ENCODE measurements at regions not wholly inside any gene's neighbourhood (a gene's known extent, or its start where the extent isn't known, plus 50 kb on each side); places are given as distances from the start of the nearest gene placed in this dataset.
"Not testable (repeated sequence)": the region's sequence is repeated elsewhere in the genome, so short reads cannot be mapped to it uniquely, and the experiment has no call there.

- DNase-seq (ENCODE audit: low read depth), result peak; percentile 3
Observed at GRCh38 chr6:91941838-91942237, 1355.0 kb upstream of the MAP3K7 start.

GRCh38 chr6:91940801-91941200, 1353.9 kb upstream of the MAP3K7 start:
- DNase-seq (ENCODE audit: low read depth), result no peak

GRCh38 chr6:91926827-91927226, 1340.0 kb upstream of the MAP3K7 start:
- no peak for DNase-seq (ENCODE audit: low read depth)

GRCh38 chr6:91926361-91926760, 1339.5 kb upstream of the MAP3K7 start:
- no peak for DNase-seq (ENCODE audit: low read depth)

GRCh38 chr6:91911945-91912344, 1325.1 kb upstream of the MAP3K7 start:
- no peak for DNase-seq (ENCODE audit: low read depth)

- DNase-seq (ENCODE audit: low read depth), result no peak
Observed at GRCh38 chr6:91904586-91905164, 1317.8 kb upstream of the MAP3K7 start.

- peak; percentile 4 for DNase-seq (ENCODE audit: low read depth)
Observed at GRCh38 chr6:91895599-91896285, 1308.9 kb upstream of the MAP3K7 start.

- DNase-seq (ENCODE audit: low read depth), result no peak
Observed at GRCh38 chr6:91886183-91886795, 1299.4 kb upstream of the MAP3K7 start.

- DNase-seq (ENCODE audit: low read depth), result not testable (repeated sequence)
Observed at GRCh38 chr6:91881791-91882190, 1294.9 kb upstream of the MAP3K7 start.

GRCh38 chr6:91879386-91879995, 1292.6 kb upstream of the MAP3K7 start:
- DNase-seq (ENCODE audit: low read depth), result no peak

- no peak for DNase-seq (ENCODE audit: low read depth)
Observed at GRCh38 chr6:91877994-91878393, 1291.1 kb upstream of the MAP3K7 start.

GRCh38 chr6:91874971-91875370, 1288.1 kb upstream of the MAP3K7 start:
- DNase-seq (ENCODE audit: low read depth), result no peak

GRCh38 chr6:91868539-91869202, 1281.8 kb upstream of the MAP3K7 start:
- DNase-seq (ENCODE audit: low read depth), result no peak

GRCh38 chr6:91865889-91866288, 1279.0 kb upstream of the MAP3K7 start:
- peak; percentile 45 for DNase-seq (ENCODE audit: low read depth)

- DNase-seq (ENCODE audit: low read depth), result no peak
Observed at GRCh38 chr6:91864911-91865310, 1278.0 kb upstream of the MAP3K7 start.

GRCh38 chr6:91860541-91861335, 1273.9 kb upstream of the MAP3K7 start:
- DNase-seq (ENCODE audit: low read depth), result peak; percentile 87

GRCh38 chr6:91852252-91852651, 1265.4 kb upstream of the MAP3K7 start:
- DNase-seq (ENCODE audit: low read depth), result no peak

GRCh38 chr6:91834813-91835212, 1247.9 kb upstream of the MAP3K7 start:
- no peak for DNase-seq (ENCODE audit: low read depth)

GRCh38 chr6:91827151-91827550, 1240.3 kb upstream of the MAP3K7 start:
- DNase-seq (ENCODE audit: low read depth), result no peak

- DNase-seq (ENCODE audit: low read depth), result no peak
Observed at GRCh38 chr6:91826128-91826527, 1239.3 kb upstream of the MAP3K7 start.

GRCh38 chr6:91824331-91824730, 1237.5 kb upstream of the MAP3K7 start:
- no peak for DNase-seq (ENCODE audit: low read depth)
